HFFc6 (cell line): ENCODE measurements at regions not wholly inside any gene's neighbourhood (a gene's known extent, or its start where the extent isn't known, plus 50 kb on each side); places are given as distances from the start of the nearest gene placed in this dataset.
A peak's percentile ranks its signal among the peaks of the same experiment; 100 is the strongest.

Source experiments
- DNase-seq: peaks from one replicate; pipeline ENCODE4 v3.0.0-alpha.2; 2018
- H3K27ac Mint-ChIP-seq: 2 replicates; pipeline ENCODE4 v1.8.0; 2020; ENCODE audit warnings: mild to moderate bottlenecking, mixed read lengths
- H3K27me3 Mint-ChIP-seq: 2 replicates; pipeline ENCODE4 v1.8.0; 2021; ENCODE audit warnings: mild to moderate bottlenecking, moderate library complexity, mixed read lengths; ENCODE audit not compliant: insufficient read depth
- H3K36me3 Mint-ChIP-seq: 2 replicates; pipeline ENCODE4 v1.8.0; 2021; ENCODE audit warnings: low read depth, mixed read lengths
- H3K4me1 Mint-ChIP-seq: 2 replicates; pipeline ENCODE4 v1.8.0; 2020; ENCODE audit warnings: low read depth, mixed read lengths
- H3K4me3 Mint-ChIP-seq: 2 replicates; pipeline ENCODE4 v1.8.0; 2020; ENCODE audit warnings: mild to moderate bottlenecking, moderate library complexity, mixed read lengths
- H3K9me3 Mint-ChIP-seq: 2 replicates; pipeline ENCODE4 v1.8.0; 2020; ENCODE audit warnings: mild to moderate bottlenecking, mixed read lengths
- TF ChIP-seq, protein P1 (sequence below): fragments of 200-600 bp; sonication (generic); IDR thresholded peaks from 2 replicates; pipeline ENCODE4 v1.5.0; 2021; ENCODE audit warnings: antibody characterized with exemption, mild to moderate bottlenecking

DNA sequence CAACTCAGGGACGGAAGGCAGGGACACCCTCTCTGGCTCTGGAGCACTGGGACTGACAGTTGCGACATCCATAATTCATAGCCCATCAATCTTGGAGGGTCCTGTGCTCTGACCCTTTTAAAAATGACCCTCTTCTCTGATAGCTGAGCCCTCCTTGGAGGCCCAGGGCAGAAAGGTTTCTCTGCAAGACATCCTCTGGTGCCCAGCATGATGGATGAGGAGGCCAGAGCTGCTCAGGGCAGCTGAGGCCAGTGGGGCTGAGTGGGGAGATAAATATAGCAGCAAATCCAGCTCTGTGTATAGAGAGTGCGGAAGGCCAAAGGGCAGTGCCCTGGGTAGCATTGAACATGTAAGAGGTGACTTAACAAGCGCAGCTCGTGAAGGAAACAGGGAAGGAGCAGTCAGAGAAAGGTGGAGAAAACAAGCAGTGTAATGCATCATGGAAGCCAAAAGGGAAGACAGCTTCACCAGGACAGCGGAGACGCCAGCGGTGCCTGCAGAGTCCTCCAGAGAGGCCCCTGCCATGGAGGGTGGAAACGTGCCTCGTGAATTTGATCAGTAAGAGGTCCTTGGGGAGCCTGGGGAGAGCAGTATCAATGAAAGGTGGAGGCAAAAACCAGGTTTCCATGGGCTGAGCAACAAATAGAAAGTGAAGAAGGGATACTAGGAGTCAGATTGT, 50.4 kb upstream of the FMOD start:
- no peak overlapping the region; the same call in 1 of the 2 replicates for H3K27ac Mint-ChIP-seq

DNA sequence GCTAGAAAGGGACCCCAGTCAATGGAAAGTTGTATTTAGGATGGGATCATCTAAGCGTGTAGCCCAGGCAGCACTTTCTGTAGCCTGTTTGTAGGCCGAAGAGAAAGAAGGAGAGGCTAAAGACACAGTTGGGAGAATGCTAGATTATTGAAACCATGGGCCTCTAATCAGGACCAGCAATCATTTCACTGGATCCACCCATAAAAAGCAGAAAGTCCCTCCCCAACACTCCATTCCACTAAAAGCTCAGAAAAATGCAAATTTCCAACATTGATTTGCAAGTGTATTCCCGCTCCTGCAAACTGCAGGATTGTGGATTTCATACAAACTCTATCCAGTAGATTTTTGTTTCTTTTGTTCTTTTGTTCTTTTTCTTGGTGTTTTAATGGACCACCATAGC, 51.2 kb upstream of the FMOD start:
- peak overlapping the region; percentile 59 for H3K4me3 Mint-ChIP-seq
- DNase-seq: no peak
- peaks cover 13% of the 10 kb centered on the region for H3K27me3 Mint-ChIP-seq
- peak overlapping the region; percentile 73 for H3K27ac Mint-ChIP-seq
- H3K9me3 Mint-ChIP-seq: no peaks in the 10 kb centered on the region
- TF ChIP-seq, protein P1, sequence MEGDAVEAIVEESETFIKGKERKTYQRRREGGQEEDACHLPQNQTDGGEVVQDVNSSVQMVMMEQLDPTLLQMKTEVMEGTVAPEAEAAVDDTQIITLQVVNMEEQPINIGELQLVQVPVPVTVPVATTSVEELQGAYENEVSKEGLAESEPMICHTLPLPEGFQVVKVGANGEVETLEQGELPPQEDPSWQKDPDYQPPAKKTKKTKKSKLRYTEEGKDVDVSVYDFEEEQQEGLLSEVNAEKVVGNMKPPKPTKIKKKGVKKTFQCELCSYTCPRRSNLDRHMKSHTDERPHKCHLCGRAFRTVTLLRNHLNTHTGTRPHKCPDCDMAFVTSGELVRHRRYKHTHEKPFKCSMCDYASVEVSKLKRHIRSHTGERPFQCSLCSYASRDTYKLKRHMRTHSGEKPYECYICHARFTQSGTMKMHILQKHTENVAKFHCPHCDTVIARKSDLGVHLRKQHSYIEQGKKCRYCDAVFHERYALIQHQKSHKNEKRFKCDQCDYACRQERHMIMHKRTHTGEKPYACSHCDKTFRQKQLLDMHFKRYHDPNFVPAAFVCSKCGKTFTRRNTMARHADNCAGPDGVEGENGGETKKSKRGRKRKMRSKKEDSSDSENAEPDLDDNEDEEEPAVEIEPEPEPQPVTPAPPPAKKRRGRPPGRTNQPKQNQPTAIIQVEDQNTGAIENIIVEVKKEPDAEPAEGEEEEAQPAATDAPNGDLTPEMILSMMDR: no peak
- H3K4me1 Mint-ChIP-seq: peaks cover 37% of the 10 kb centered on the region
- H3K36me3 Mint-ChIP-seq: no peaks in the 10 kb centered on the region

More for the DNA sequence above, 50.4 kb upstream of the FMOD start:
- DNase-seq: no peak
- Mint-ChIP-seq H3K4me1 (peaks cover 29% of the 10 kb centered on the region), H3K4me3 (no peak overlapping the region), H3K36me3 (no peaks in the 10 kb centered on the region), H3K9me3 (no peaks in the 10 kb centered on the region), H3K27me3 (peaks cover 15% of the 10 kb centered on the region)
- TF ChIP-seq, protein P1: no peak

DNA sequence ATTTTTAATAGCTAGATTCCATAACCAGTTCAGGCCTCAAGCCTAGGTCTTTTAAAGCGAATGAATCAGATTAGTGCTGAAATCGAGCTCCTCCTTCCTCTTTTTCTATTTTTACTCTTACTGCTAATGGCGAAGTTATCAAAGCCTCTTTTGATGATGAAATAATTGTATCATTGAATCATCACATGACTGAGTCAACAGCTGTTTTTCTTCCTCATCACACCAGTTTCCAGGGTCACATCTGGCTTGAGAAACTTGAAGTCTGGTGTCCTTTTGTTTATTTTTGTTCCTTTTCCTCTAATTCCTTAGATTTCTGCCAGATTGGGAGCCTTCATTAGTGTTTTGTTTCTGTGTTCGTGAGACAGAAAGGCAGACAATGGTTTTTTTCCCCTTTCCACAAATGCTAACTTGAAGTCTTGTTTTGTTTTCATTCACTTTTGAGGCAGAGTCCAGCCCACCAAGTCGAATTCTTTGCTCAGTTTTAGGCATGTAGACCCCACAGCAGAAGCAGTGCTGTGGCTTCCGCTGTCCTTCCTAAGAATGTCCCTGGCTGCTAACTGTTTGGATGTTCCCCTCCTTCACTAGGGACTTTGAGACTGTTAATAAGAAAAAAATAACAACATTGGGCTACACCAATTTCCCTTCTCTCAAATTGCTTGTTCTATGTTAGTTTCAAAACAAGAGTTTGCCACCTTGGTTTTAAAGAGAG, 51.9 kb upstream of the FMOD start:
- H3K9me3 Mint-ChIP-seq: no peaks in the 10 kb centered on the region
- no peaks in the 10 kb centered on the region for H3K36me3 Mint-ChIP-seq
- TF ChIP-seq, protein P1: no peak
- H3K4me3 Mint-ChIP-seq: peak overlapping the region; percentile 59
- H3K27me3 Mint-ChIP-seq: peaks cover 7% of the 10 kb centered on the region
- peak overlapping the region; percentile 73 for H3K27ac Mint-ChIP-seq
- peaks cover 39% of the 10 kb centered on the region for H3K4me1 Mint-ChIP-seq
- DNase-seq: peak; percentile 77

DNA sequence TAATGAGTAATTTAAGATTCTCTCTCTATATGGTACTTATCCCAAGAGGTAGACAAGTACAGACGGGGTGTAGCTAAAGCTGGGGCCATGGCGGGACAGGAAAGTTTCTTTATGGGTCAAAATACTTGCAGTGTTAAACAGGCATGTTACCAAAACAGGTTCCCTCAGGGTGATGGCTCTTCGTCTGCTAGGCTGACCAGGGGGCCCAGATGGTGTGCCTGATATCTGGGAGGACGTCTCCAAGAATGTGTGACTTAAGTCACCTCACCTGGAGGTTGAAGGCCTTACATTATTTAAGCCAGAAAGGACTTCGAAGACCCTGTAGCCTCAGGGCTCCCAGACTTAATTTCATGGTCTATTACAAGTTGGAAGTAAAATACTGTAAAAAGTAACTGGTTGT, 52.7 kb upstream of the FMOD start:
- DNase-seq: no peak
- Mint-ChIP-seq H3K9me3 (no peaks in the 10 kb centered on the region), H3K4me1 (peaks cover 48% of the 10 kb centered on the region), H3K27ac (peak overlapping the region; percentile 27; the same call in 1 of the 2 replicates), H3K27me3 (peaks cover 4% of the 10 kb centered on the region), H3K36me3 (no peaks in the 10 kb centered on the region), H3K4me3 (no peak overlapping the region)
- TF ChIP-seq, protein P1: no peak

DNA sequence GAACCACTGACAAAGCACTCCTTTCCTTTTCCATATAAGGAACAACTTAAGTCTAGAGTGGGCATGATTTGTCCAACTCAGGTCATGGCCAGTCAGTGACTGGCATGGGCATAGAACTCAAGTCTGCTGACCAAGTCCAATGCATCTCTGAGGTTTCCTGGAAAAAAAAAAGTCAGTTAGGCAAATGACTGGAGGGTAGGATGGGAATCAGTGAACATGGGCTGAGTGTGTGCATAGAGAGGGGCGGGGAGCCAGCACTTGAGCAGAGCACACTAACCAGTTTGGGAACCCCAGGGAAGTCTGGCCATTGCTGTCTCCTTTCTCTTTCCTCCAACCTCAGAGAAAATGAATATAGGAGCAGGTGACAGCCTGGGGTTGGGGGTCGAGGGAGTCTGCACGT, 53.6 kb upstream of the FMOD start:
- Mint-ChIP-seq H3K4me1 (peaks cover 54% of the 10 kb centered on the region), H3K27me3 (peaks cover 4% of the 10 kb centered on the region), H3K9me3 (no peaks in the 10 kb centered on the region), H3K27ac (no peak overlapping the region), H3K4me3 (no peak overlapping the region), H3K36me3 (no peaks in the 10 kb centered on the region)
- no peak for DNase-seq
- TF ChIP-seq, protein P1: no peak
